ENCODE measurements at regions not wholly inside any gene's neighbourhood (a gene's known extent, or its start where the extent isn't known, plus 50 kb on each side); places are given as distances from the start of the nearest gene placed in this dataset.

- no peak for TF ChIP-seq RELA (CRISPR knock-in tag; IDR thresholded peaks at IDR 0.05; ENCODE audit: borderline replicate concordance)
- TF ChIP-seq, protein P1, sequence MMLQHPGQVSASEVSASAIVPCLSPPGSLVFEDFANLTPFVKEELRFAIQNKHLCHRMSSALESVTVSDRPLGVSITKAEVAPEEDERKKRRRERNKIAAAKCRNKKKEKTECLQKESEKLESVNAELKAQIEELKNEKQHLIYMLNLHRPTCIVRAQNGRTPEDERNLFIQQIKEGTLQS (CRISPR knock-in tag; conservative IDR thresholded peaks at IDR 0.05), result no peak
- no peak for TF ChIP-seq ZBTB21 (CRISPR knock-in tag; IDR thresholded peaks at IDR 0.05; ENCODE audit: borderline replicate concordance)
- no peak for TF ChIP-seq ZNF317 (CRISPR knock-in tag; IDR thresholded peaks at IDR 0.05; ENCODE audit: borderline replicate concordance, low read depth)
- TF ChIP-seq CTCF (IDR thresholded peaks at IDR 0.05), result no peak
- TF ChIP-seq, protein P2, sequence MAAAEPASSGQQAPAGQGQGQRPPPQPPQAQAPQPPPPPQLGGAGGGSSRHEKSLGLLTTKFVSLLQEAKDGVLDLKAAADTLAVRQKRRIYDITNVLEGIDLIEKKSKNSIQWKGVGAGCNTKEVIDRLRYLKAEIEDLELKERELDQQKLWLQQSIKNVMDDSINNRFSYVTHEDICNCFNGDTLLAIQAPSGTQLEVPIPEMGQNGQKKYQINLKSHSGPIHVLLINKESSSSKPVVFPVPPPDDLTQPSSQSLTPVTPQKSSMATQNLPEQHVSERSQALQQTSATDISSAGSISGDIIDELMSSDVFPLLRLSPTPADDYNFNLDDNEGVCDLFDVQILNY (CRISPR knock-in tag; IDR thresholded peaks at IDR 0.05), result no peak
- no peak for TF ChIP-seq ETV6 (CRISPR knock-in tag; IDR thresholded peaks at IDR 0.05)
These were observed 92.1 kb upstream of the PLAAT1 start for GRCh38 chr3:193148688-193149473.
